ENCODE measurements at regions not wholly inside any gene's neighbourhood (a gene's known extent, or its start where the extent isn't known, plus 50 kb on each side); places are given as distances from the start of the nearest gene placed in this dataset.

GRCh38 chr1:87563211-87563610 lies 234.5 kb downstream of the LMO4 start:
- Histone ChIP-seq H3K27me3 (ENCODE audit: control insufficient read depth, insufficient read depth, low read length) (no peaks in the 10 kb centered on the region), H3K4me1 (ENCODE audit: control insufficient read depth, insufficient read depth, low read length) (no peaks in the 10 kb centered on the region), H3K9me3 (ENCODE audit: control insufficient read depth, insufficient read depth, low read length) (no peaks in the 10 kb centered on the region), H3K4me3 (ENCODE audit: low read depth, low read length) (no peak overlapping the region), H3K36me3 (ENCODE audit: control insufficient read depth, insufficient read depth, low read length) (no peaks in the 10 kb centered on the region), H3K27ac (ENCODE audit: low read depth, low read length) (no peak overlapping the region), H3K9ac (ENCODE audit: low read depth, low read length) (no peak overlapping the region)

GRCh38 chr1:87565861-87566260 lies 237.2 kb downstream of the LMO4 start:
- Histone ChIP-seq H3K36me3 (ENCODE audit: control insufficient read depth, insufficient read depth, low read length) (no peaks in the 10 kb centered on the region), H3K27ac (ENCODE audit: low read depth, low read length) (no peak overlapping the region), H3K4me3 (ENCODE audit: low read depth, low read length) (no peak overlapping the region), H3K9me3 (ENCODE audit: control insufficient read depth, insufficient read depth, low read length) (no peaks in the 10 kb centered on the region), H3K27me3 (ENCODE audit: control insufficient read depth, insufficient read depth, low read length) (no peaks in the 10 kb centered on the region), H3K9ac (ENCODE audit: low read depth, low read length) (no peak overlapping the region), H3K4me1 (ENCODE audit: control insufficient read depth, insufficient read depth, low read length) (no peaks in the 10 kb centered on the region)

- Histone ChIP-seq H3K27me3 (ENCODE audit: control insufficient read depth, insufficient read depth, low read length) (no peaks in the 10 kb centered on the region), H3K9ac (ENCODE audit: low read depth, low read length) (no peak overlapping the region), H3K36me3 (ENCODE audit: control insufficient read depth, insufficient read depth, low read length) (no peaks in the 10 kb centered on the region), H3K27ac (ENCODE audit: low read depth, low read length) (no peak overlapping the region), H3K4me1 (ENCODE audit: control insufficient read depth, insufficient read depth, low read length) (no peaks in the 10 kb centered on the region), H3K9me3 (ENCODE audit: control insufficient read depth, insufficient read depth, low read length) (no peaks in the 10 kb centered on the region), H3K4me3 (ENCODE audit: low read depth, low read length) (no peak overlapping the region)
Measured at GRCh38 chr1:87568005-87568404, 239.3 kb downstream of the LMO4 start.

GRCh38 chr1:87568911-87569310 lies 240.2 kb downstream of the LMO4 start:
- H3K4me1 ChIP-seq (ENCODE audit: control insufficient read depth, insufficient read depth, low read length): no peaks in the 10 kb centered on the region
- no peak overlapping the region for H3K27ac ChIP-seq (ENCODE audit: low read depth, low read length)
- H3K9me3 ChIP-seq (ENCODE audit: control insufficient read depth, insufficient read depth, low read length): no peaks in the 10 kb centered on the region
- H3K36me3 ChIP-seq (ENCODE audit: control insufficient read depth, insufficient read depth, low read length): no peaks in the 10 kb centered on the region
- H3K9ac ChIP-seq (ENCODE audit: low read depth, low read length): no peak overlapping the region
- no peak overlapping the region for H3K4me3 ChIP-seq (ENCODE audit: low read depth, low read length)
- no peaks in the 10 kb centered on the region for H3K27me3 ChIP-seq (ENCODE audit: control insufficient read depth, insufficient read depth, low read length)

GRCh38 chr1:87572008-87572407 lies 243.3 kb downstream of the LMO4 start:
- H3K4me3 ChIP-seq (ENCODE audit: low read depth, low read length): no peak overlapping the region
- no peaks in the 10 kb centered on the region for H3K4me1 ChIP-seq (ENCODE audit: control insufficient read depth, insufficient read depth, low read length)
- no peaks in the 10 kb centered on the region for H3K36me3 ChIP-seq (ENCODE audit: control insufficient read depth, insufficient read depth, low read length)
- H3K9ac ChIP-seq (ENCODE audit: low read depth, low read length): no peak overlapping the region
- H3K27ac ChIP-seq (ENCODE audit: low read depth, low read length): no peak overlapping the region
- H3K27me3 ChIP-seq (ENCODE audit: control insufficient read depth, insufficient read depth, low read length): no peaks in the 10 kb centered on the region
- H3K9me3 ChIP-seq (ENCODE audit: control insufficient read depth, insufficient read depth, low read length): no peaks in the 10 kb centered on the region

GRCh38 chr1:87572891-87573290 lies 244.2 kb downstream of the LMO4 start:
- Histone ChIP-seq H3K4me3 (ENCODE audit: low read depth, low read length) (no peak overlapping the region), H3K27me3 (ENCODE audit: control insufficient read depth, insufficient read depth, low read length) (no peaks in the 10 kb centered on the region), H3K27ac (ENCODE audit: low read depth, low read length) (no peak overlapping the region), H3K9me3 (ENCODE audit: control insufficient read depth, insufficient read depth, low read length) (no peaks in the 10 kb centered on the region), H3K9ac (ENCODE audit: low read depth, low read length) (no peak overlapping the region), H3K36me3 (ENCODE audit: control insufficient read depth, insufficient read depth, low read length) (no peaks in the 10 kb centered on the region), H3K4me1 (ENCODE audit: control insufficient read depth, insufficient read depth, low read length) (no peaks in the 10 kb centered on the region)

GRCh38 chr1:87575528-87575927 lies 246.8 kb downstream of the LMO4 start:
- no peak overlapping the region for H3K9ac ChIP-seq (ENCODE audit: low read depth, low read length)
- H3K27me3 ChIP-seq (ENCODE audit: control insufficient read depth, insufficient read depth, low read length): no peaks in the 10 kb centered on the region
- no peak overlapping the region for H3K27ac ChIP-seq (ENCODE audit: low read depth, low read length)
- no peaks in the 10 kb centered on the region for H3K36me3 ChIP-seq (ENCODE audit: control insufficient read depth, insufficient read depth, low read length)
- no peak overlapping the region for H3K4me3 ChIP-seq (ENCODE audit: low read depth, low read length)
- H3K9me3 ChIP-seq (ENCODE audit: control insufficient read depth, insufficient read depth, low read length): no peaks in the 10 kb centered on the region
- H3K4me1 ChIP-seq (ENCODE audit: control insufficient read depth, insufficient read depth, low read length): no peaks in the 10 kb centered on the region

- H3K9ac ChIP-seq (ENCODE audit: low read depth, low read length): no peak overlapping the region
- H3K4me3 ChIP-seq (ENCODE audit: low read depth, low read length): no peak overlapping the region
- H3K9me3 ChIP-seq (ENCODE audit: control insufficient read depth, insufficient read depth, low read length): no peaks in the 10 kb centered on the region
- no peaks in the 10 kb centered on the region for H3K27me3 ChIP-seq (ENCODE audit: control insufficient read depth, insufficient read depth, low read length)
- H3K4me1 ChIP-seq (ENCODE audit: control insufficient read depth, insufficient read depth, low read length): no peaks in the 10 kb centered on the region
- no peaks in the 10 kb centered on the region for H3K36me3 ChIP-seq (ENCODE audit: control insufficient read depth, insufficient read depth, low read length)
- H3K27ac ChIP-seq (ENCODE audit: low read depth, low read length): no peak overlapping the region
Measured at GRCh38 chr1:87578464-87578863, 249.8 kb downstream of the LMO4 start.

GRCh38 chr1:87583459-87583858 lies 254.8 kb downstream of the LMO4 start:
- no peak overlapping the region for H3K9ac ChIP-seq (ENCODE audit: low read depth, low read length)
- no peaks in the 10 kb centered on the region for H3K27me3 ChIP-seq (ENCODE audit: control insufficient read depth, insufficient read depth, low read length)
- H3K4me1 ChIP-seq (ENCODE audit: control insufficient read depth, insufficient read depth, low read length): peaks cover 8% of the 10 kb centered on the region; the same call in 1 of the 2 replicates
- H3K9me3 ChIP-seq (ENCODE audit: control insufficient read depth, insufficient read depth, low read length): no peaks in the 10 kb centered on the region
- no peak overlapping the region for H3K27ac ChIP-seq (ENCODE audit: low read depth, low read length)
- H3K36me3 ChIP-seq (ENCODE audit: control insufficient read depth, insufficient read depth, low read length): no peaks in the 10 kb centered on the region
- no peak overlapping the region for H3K4me3 ChIP-seq (ENCODE audit: low read depth, low read length)

- H3K4me1 ChIP-seq (ENCODE audit: control insufficient read depth, insufficient read depth, low read length): peaks cover 8% of the 10 kb centered on the region; the same call in 1 of the 2 replicates
Measured at GRCh38 chr1:87584586-87584985, 255.9 kb downstream of the LMO4 start.

GRCh38 chr1:87586501-87586900 lies 257.8 kb downstream of the LMO4 start:
- Histone ChIP-seq H3K27me3 (ENCODE audit: control insufficient read depth, insufficient read depth, low read length) (no peaks in the 10 kb centered on the region), H3K36me3 (ENCODE audit: control insufficient read depth, insufficient read depth, low read length) (no peaks in the 10 kb centered on the region), H3K9me3 (ENCODE audit: control insufficient read depth, insufficient read depth, low read length) (no peaks in the 10 kb centered on the region), H3K4me3 (ENCODE audit: low read depth, low read length) (no peak overlapping the region), H3K4me1 (ENCODE audit: control insufficient read depth, insufficient read depth, low read length) (peaks cover 8% of the 10 kb centered on the region; the same call in 1 of the 2 replicates), H3K27ac (ENCODE audit: low read depth, low read length) (no peak overlapping the region), H3K9ac (ENCODE audit: low read depth, low read length) (no peak overlapping the region)

More at GRCh38 chr1:87584586-87584985, 255.9 kb downstream of the LMO4 start:
- no peak overlapping the region for H3K4me3 ChIP-seq (ENCODE audit: low read depth, low read length)
- H3K27ac ChIP-seq (ENCODE audit: low read depth, low read length): no peak overlapping the region
- no peaks in the 10 kb centered on the region for H3K9me3 ChIP-seq (ENCODE audit: control insufficient read depth, insufficient read depth, low read length)
- H3K9ac ChIP-seq (ENCODE audit: low read depth, low read length): no peak overlapping the region
- no peaks in the 10 kb centered on the region for H3K27me3 ChIP-seq (ENCODE audit: control insufficient read depth, insufficient read depth, low read length)
- no peaks in the 10 kb centered on the region for H3K36me3 ChIP-seq (ENCODE audit: control insufficient read depth, insufficient read depth, low read length)

GRCh38 chr1:87588495-87588894 lies 259.8 kb downstream of the LMO4 start:
- Histone ChIP-seq H3K9me3 (ENCODE audit: control insufficient read depth, insufficient read depth, low read length) (no peaks in the 10 kb centered on the region), H3K27ac (ENCODE audit: low read depth, low read length) (no peak overlapping the region), H3K4me3 (ENCODE audit: low read depth, low read length) (no peak overlapping the region), H3K36me3 (ENCODE audit: control insufficient read depth, insufficient read depth, low read length) (no peaks in the 10 kb centered on the region), H3K4me1 (ENCODE audit: control insufficient read depth, insufficient read depth, low read length) (peaks cover 8% of the 10 kb centered on the region; the same call in 1 of the 2 replicates), H3K9ac (ENCODE audit: low read depth, low read length) (no peak overlapping the region), H3K27me3 (ENCODE audit: control insufficient read depth, insufficient read depth, low read length) (no peaks in the 10 kb centered on the region)

All from HUES48 (cell line).